CD14-positive monocyte (primary cell): ENCODE measurements at regions not wholly inside any gene's neighbourhood (a gene's known extent, or its start where the extent isn't known, plus 50 kb on each side); places are given as distances from the start of the nearest gene placed in this dataset.

Source experiments
- DNase-seq, 3 donors: peaks; one replicate each; pipeline ENCODE4 v3.0.0-alpha.2; 2011 to 2022
- H2AFZ ChIP-seq: 2 replicates; pipeline ENCODE4 v1.6.0; 2012; ENCODE audit warnings: mild to moderate bottlenecking, low read depth, low read length, inconsistent platforms; ENCODE audit not compliant: insufficient read depth, poor library complexity, severe bottlenecking
- H3K27ac ChIP-seq, 2 donors: 1 replicate in 1 of 2; 2 replicates in 1 of 2; pipeline ENCODE4 v1.5.1; 2012 to 2013; ENCODE audit warnings: low read length in 2 of 2, control low read depth in 1 of 2, inconsistent platforms in 1 of 2, low read depth in 1 of 2, mild to moderate bottlenecking in 1 of 2
- H3K27me3 ChIP-seq, 2 donors: one replicate each; pipeline versions ENCODE4 v1.6.0 to v1.6.1; 2011 to 2013; ENCODE audit warnings: low read length in 2 of 2; ENCODE audit not compliant: control insufficient read depth in 2 of 2, insufficient read depth in 2 of 2
- H3K36me3 ChIP-seq, 2 donors: replicated peaks in 1 of 2; 1 replicate in 1 of 2; 2 replicates in 1 of 2; pipeline versions ENCODE4 v1.5.1 to v1.6.1; 2012 to 2013; ENCODE audit warnings: low read length in 2 of 2, control low read depth in 1 of 2, inconsistent platforms in 1 of 2, mild to moderate bottlenecking in 1 of 2; ENCODE audit not compliant: insufficient read depth in 2 of 2, control insufficient read depth in 1 of 2
- H3K4me1 ChIP-seq, 2 donors: 1 replicate in 1 of 2; 2 replicates in 1 of 2; pipeline versions ENCODE4 v1.5.1 to v1.6.1; 2012 to 2013; ENCODE audit warnings: low read length in 2 of 2, control low read depth in 1 of 2, inconsistent platforms in 1 of 2, mild to moderate bottlenecking in 1 of 2, moderate library complexity in 1 of 2; ENCODE audit not compliant: insufficient read depth in 2 of 2, control insufficient read depth in 1 of 2
- H3K4me2 ChIP-seq: replicated peaks from 2 replicates; pipeline ENCODE3; 2012; ENCODE audit warnings: low read length, moderate library complexity, mild to moderate bottlenecking; ENCODE audit not compliant: poor library complexity, severe bottlenecking; ENCODE audit errors: extremely low read depth
- H3K4me3 ChIP-seq, 3 experiments: fragments of 200-600 bp in 1 of 3; sonication (generic) in 1 of 3; replicated peaks in 1 of 3; 1 replicate in 2 of 3; 2 replicates in 1 of 3; pipeline ENCODE4 v1.5.1; 2011 to 2013; ENCODE audit warnings: low read length in 3 of 3, mild to moderate bottlenecking in 3 of 3, control low read depth in 2 of 3, low read depth in 2 of 3, inconsistent platforms in 1 of 3, moderate library complexity in 1 of 3
- H3K79me2 ChIP-seq: 2 replicates; pipeline ENCODE4 v1.6.0; 2012; ENCODE audit warnings: mild to moderate bottlenecking, control low read depth, inconsistent platforms, low read length, moderate library complexity; ENCODE audit not compliant: insufficient read depth
- H3K9ac ChIP-seq: 2 replicates; pipeline ENCODE4 v1.6.0; 2017; ENCODE audit warnings: low read length, mild to moderate bottlenecking; ENCODE audit not compliant: insufficient read depth, poor library complexity, severe bottlenecking
- H3K9me3 ChIP-seq, 2 donors: replicated peaks in 1 of 2; 1 replicate in 1 of 2; 2 replicates in 1 of 2; pipeline versions ENCODE4 v1.5.1 to v1.6.1; 2012 to 2013; ENCODE audit warnings: low read length in 2 of 2, control low read depth in 1 of 2; ENCODE audit not compliant: control insufficient read depth in 1 of 2, insufficient read depth in 1 of 2
- H4K20me1 ChIP-seq: 2 replicates; pipeline ENCODE4 v1.6.0; 2012; ENCODE audit warnings: mild to moderate bottlenecking, low read length, control low read depth, moderate library complexity; ENCODE audit not compliant: insufficient read depth
- H3K27ac Mint-ChIP-seq, 7 donors: one replicate each; pipeline ENCODE4 v1.8.0; 2020; ENCODE audit warnings: mild to moderate bottlenecking in 7 of 7, mixed read lengths in 7 of 7, moderate library complexity in 6 of 7, inconsistent platforms in 2 of 7
- H3K27me3 Mint-ChIP-seq, 3 donors: one replicate each; pipeline ENCODE4 v1.8.0; 2021 to 2022; ENCODE audit warnings: low read depth in 3 of 3, mild to moderate bottlenecking in 3 of 3, mixed read lengths in 3 of 3, moderate library complexity in 3 of 3, inconsistent platforms in 1 of 3
- H3K36me3 Mint-ChIP-seq, 2 donors: one replicate each; pipeline ENCODE4 v1.8.0; 2020; ENCODE audit warnings: mixed read lengths in 2 of 2, inconsistent platforms in 1 of 2, mild to moderate bottlenecking in 1 of 2
- H3K4me1 Mint-ChIP-seq: one replicate; pipeline ENCODE4 v1.8.0; 2020; ENCODE audit warnings: mild to moderate bottlenecking, mixed read lengths
- H3K4me3 Mint-ChIP-seq, 2 donors: one replicate each; pipeline ENCODE4 v1.8.0; 2020; ENCODE audit warnings: mild to moderate bottlenecking in 2 of 2, mixed read lengths in 2 of 2, moderate library complexity in 1 of 2
- H3K9me3 Mint-ChIP-seq, 7 donors: one replicate each; pipeline ENCODE4 v1.8.0; 2020 to 2022; ENCODE audit warnings: mixed read lengths in 7 of 7, mild to moderate bottlenecking in 6 of 7, moderate library complexity in 6 of 7, inconsistent platforms in 2 of 7
- CTCF ChIP-seq: fragments of 200-600 bp; IDR thresholded peaks from one replicate; pipeline ENCODE4 v1.8.0; 2022; ENCODE audit warnings: antibody characterized with exemption, mild to moderate bottlenecking
- WGBS: methylation state at CpG from one replicate; pipeline ENCODE4 v1.1.5; 2013; ENCODE audit warnings: missing lambda C conversion rate; ENCODE audit not compliant: insufficient coverage; 5-methylcytosine and 5-hydroxymethylcytosine counted together
- intact Hi-C, 2 donors: fragments of 100-400 bp; cut with micrococcal nuclease; formaldehyde crosslinking; loops; one replicate each; pipeline versions ENCODE4 v1.15.0 to v1.15.1; 2023

- H2AFZ ChIP-seq = no peak overlapping the region
- Mint-ChIP-seq H3K4me3 (no peak overlapping the region), H3K36me3 (no peaks in the 10 kb centered on the region), H3K27ac (no peak overlapping the region), H3K9me3 (peaks cover 0 to 8% (median 4%) of the 10 kb centered on the region in 7 donors), H3K27me3 (no peaks in the 10 kb centered on the region), H3K4me1 (no peaks in the 10 kb centered on the region)
- no peak overlapping the region for H3K4me3 ChIP-seq
- no peak overlapping the region for H3K4me2 ChIP-seq
- H3K36me3 ChIP-seq = no peaks in the 10 kb centered on the region
- intact Hi-C loops = no loop called here
- H4K20me1 ChIP-seq = no peaks in the 10 kb centered on the region
- DNase-seq = no peak
- no peak for TF ChIP-seq CTCF
- H3K9ac ChIP-seq = no peak overlapping the region
- no peak overlapping the region for H3K27ac ChIP-seq
- WGBS = 90% methylated on average over 1 of the region's 1 CpG
- no peaks in the 10 kb centered on the region for H3K79me2 ChIP-seq
- H3K9me3 ChIP-seq = no peaks in the 10 kb centered on the region
- no peaks in the 10 kb centered on the region for H3K4me1 ChIP-seq
- H3K27me3 ChIP-seq = no peaks in the 10 kb centered on the region
Measured at GRCh38 chr11:28966951-28967350, 858.8 kb downstream of the METTL15 start.

GRCh38 chr11:28965819-28966218 is 857.6 kb downstream of the METTL15 start:
- Histone ChIP-seq H3K4me3 (no peak overlapping the region), H3K36me3 (no peaks in the 10 kb centered on the region), H3K4me2 (no peak overlapping the region), H3K9me3 (no peaks in the 10 kb centered on the region), H3K9ac (no peak overlapping the region), H3K27ac (no peak overlapping the region), H3K79me2 (no peaks in the 10 kb centered on the region), H4K20me1 (no peaks in the 10 kb centered on the region), H2AFZ (no peak overlapping the region), H3K27me3 (no peaks in the 10 kb centered on the region), H3K4me1 (no peaks in the 10 kb centered on the region)
- TF ChIP-seq CTCF = no peak
- intact Hi-C loops = no loop called here
- DNase-seq = no peak
- H3K4me3 Mint-ChIP-seq = no peak overlapping the region
- H3K9me3 Mint-ChIP-seq = peaks cover 0 to 8% (median 4%) of the 10 kb centered on the region in 7 donors
- H3K27ac Mint-ChIP-seq = no peak overlapping the region
- no peaks in the 10 kb centered on the region for H3K27me3 Mint-ChIP-seq
- H3K4me1 Mint-ChIP-seq = no peaks in the 10 kb centered on the region
- no peaks in the 10 kb centered on the region for H3K36me3 Mint-ChIP-seq
- no CpG with 5 or more reads among the region's 1 CpG for WGBS
